A549 (cell line): ENCODE measurements at regions not wholly inside any gene's neighbourhood (a gene's known extent, or its start where the extent isn't known, plus 50 kb on each side); places are given as distances from the start of the nearest gene placed in this dataset.

Source experiments
- ESRRA ChIP-seq: fragments of 150-350 bp; IDR thresholded peaks from 2 replicates; pipeline ENCODE4 v1.6.1; 2014; ENCODE audit warnings: mild to moderate bottlenecking, low read length, borderline replicate concordance
- FOSL2 ChIP-seq, 2 experiments: fragments of 450-650 bp in 1 of 2; fragments of >200 bp in 1 of 2; sonication (Bioruptor Twin) in 1 of 2; formaldehyde crosslinking; IDR thresholded peaks; 2 replicates each; pipeline versions ENCODE4 v1.5.0 to v1.6.1; 2016 to 2020; ENCODE audit warnings: mild to moderate bottlenecking in 1 of 2, moderate library complexity in 1 of 2
- HEYL ChIP-seq: fragments of 250-450 bp; sonication (Bioruptor Pico); IDR thresholded peaks from 2 replicates; pipeline ENCODE4 v1.8.0; 2021; ENCODE audit warnings: mild to moderate bottlenecking, moderate library complexity
- JUN ChIP-seq, 2 experiments: fragments of >200 bp; sonication (Bioruptor Twin); formaldehyde crosslinking; IDR thresholded peaks; 2 replicates in 1 of 2; 3 replicates in 1 of 2; pipeline ENCODE4 v1.6.1; 2016 to 2017
- MAZ ChIP-seq: fragments of 150-350 bp; IDR thresholded peaks from 2 replicates; pipeline ENCODE4 v1.6.1; 2014; ENCODE audit warnings: antibody characterized with exemption, low read depth, low read length, borderline replicate concordance
- RAD21 ChIP-seq, 2 experiments: fragments of >200 bp in 1 of 2; sonication (Bioruptor Twin) in 1 of 2; formaldehyde crosslinking in 1 of 2; IDR thresholded peaks in 1 of 2; conservative IDR thresholded peaks in 1 of 2; 2 replicates in 1 of 2; 3 replicates in 1 of 2; pipeline ENCODE4 v1.6.1; 2012 to 2018; ENCODE audit warnings: inconsistent platforms in 1 of 2
- TFCP2L1 ChIP-seq: fragments of 250-450 bp; sonication (Bioruptor Pico); IDR thresholded peaks from 2 replicates; pipeline ENCODE4 v1.5.0; 2021; ENCODE audit warnings: mild to moderate bottlenecking
- TP53 ChIP-seq: fragments of 250-450 bp; sonication (Bioruptor Pico); IDR thresholded peaks from 2 replicates; pipeline ENCODE4 v1.5.0; 2021; ENCODE audit warnings: mild to moderate bottlenecking, moderate library complexity
- TF ChIP-seq, protein P1 (sequence below): fragments of >200 bp; sonication (Bioruptor Twin); formaldehyde crosslinking; IDR thresholded peaks from 3 replicates; pipeline ENCODE4 v1.5.1; 2016
- TF ChIP-seq, protein P2 (sequence below): fragments of 200-600 bp; sonication (generic); IDR thresholded peaks from 2 replicates; pipeline ENCODE4 v1.6.1; 2016; ENCODE audit warnings: antibody characterized with exemption, mild to moderate bottlenecking, moderate library complexity

DNA sequence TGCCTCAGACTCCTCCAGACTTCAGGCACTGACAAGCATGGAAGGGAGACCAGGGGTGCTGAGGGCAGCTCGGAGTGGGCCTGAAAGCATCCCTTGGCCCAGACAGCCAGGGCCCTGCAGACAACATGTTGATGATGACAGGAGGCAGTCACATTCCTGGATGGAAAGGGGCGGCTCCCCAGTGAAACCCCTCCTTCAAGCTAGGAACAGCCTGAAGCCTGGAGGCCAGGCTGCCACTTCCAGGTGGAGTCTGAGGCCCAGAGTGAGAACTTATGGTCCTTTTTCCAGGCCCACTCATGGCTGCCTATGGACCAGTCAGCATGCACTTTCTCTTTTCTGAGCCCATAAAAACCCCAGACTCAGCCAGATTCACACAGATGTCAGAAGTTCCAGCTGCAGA, 104.2 kb upstream of the HCN1 start:
- TF ChIP-seq, protein P1, sequence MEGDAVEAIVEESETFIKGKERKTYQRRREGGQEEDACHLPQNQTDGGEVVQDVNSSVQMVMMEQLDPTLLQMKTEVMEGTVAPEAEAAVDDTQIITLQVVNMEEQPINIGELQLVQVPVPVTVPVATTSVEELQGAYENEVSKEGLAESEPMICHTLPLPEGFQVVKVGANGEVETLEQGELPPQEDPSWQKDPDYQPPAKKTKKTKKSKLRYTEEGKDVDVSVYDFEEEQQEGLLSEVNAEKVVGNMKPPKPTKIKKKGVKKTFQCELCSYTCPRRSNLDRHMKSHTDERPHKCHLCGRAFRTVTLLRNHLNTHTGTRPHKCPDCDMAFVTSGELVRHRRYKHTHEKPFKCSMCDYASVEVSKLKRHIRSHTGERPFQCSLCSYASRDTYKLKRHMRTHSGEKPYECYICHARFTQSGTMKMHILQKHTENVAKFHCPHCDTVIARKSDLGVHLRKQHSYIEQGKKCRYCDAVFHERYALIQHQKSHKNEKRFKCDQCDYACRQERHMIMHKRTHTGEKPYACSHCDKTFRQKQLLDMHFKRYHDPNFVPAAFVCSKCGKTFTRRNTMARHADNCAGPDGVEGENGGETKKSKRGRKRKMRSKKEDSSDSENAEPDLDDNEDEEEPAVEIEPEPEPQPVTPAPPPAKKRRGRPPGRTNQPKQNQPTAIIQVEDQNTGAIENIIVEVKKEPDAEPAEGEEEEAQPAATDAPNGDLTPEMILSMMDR: no peak
- TF ChIP-seq RAD21 (conservative IDR thresholded peaks at IDR 0.05 in 1 of 2, IDR thresholded peaks at IDR 0.05 in 1 of 2): no peak
- TF ChIP-seq HEYL (CRISPR knock-in tag): no peak
- TF ChIP-seq ESRRA: no peak
- no peak for TF ChIP-seq TFCP2L1 (CRISPR knock-in tag)
- no peak for TF ChIP-seq MAZ
- no peak for TF ChIP-seq FOSL2 (IDR thresholded peaks at IDR 0.05)
- no peak for TF ChIP-seq FOSL2 (CRISPR knock-in tag; IDR thresholded peaks at IDR 0.05)
- TF ChIP-seq JUN (IDR thresholded peaks at IDR 0.05): no peak
- TF ChIP-seq, protein P2, sequence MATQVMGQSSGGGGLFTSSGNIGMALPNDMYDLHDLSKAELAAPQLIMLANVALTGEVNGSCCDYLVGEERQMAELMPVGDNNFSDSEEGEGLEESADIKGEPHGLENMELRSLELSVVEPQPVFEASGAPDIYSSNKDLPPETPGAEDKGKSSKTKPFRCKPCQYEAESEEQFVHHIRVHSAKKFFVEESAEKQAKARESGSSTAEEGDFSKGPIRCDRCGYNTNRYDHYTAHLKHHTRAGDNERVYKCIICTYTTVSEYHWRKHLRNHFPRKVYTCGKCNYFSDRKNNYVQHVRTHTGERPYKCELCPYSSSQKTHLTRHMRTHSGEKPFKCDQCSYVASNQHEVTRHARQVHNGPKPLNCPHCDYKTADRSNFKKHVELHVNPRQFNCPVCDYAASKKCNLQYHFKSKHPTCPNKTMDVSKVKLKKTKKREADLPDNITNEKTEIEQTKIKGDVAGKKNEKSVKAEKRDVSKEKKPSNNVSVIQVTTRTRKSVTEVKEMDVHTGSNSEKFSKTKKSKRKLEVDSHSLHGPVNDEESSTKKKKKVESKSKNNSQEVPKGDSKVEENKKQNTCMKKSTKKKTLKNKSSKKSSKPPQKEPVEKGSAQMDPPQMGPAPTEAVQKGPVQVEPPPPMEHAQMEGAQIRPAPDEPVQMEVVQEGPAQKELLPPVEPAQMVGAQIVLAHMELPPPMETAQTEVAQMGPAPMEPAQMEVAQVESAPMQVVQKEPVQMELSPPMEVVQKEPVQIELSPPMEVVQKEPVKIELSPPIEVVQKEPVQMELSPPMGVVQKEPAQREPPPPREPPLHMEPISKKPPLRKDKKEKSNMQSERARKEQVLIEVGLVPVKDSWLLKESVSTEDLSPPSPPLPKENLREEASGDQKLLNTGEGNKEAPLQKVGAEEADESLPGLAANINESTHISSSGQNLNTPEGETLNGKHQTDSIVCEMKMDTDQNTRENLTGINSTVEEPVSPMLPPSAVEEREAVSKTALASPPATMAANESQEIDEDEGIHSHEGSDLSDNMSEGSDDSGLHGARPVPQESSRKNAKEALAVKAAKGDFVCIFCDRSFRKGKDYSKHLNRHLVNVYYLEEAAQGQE: no peak
- TF ChIP-seq TP53 (CRISPR knock-in tag): no peak
